Neural progenitor cell (in vitro differentiated cells): ENCODE measurements at regions not wholly inside any gene's neighbourhood (a gene's known extent, or its start where the extent isn't known, plus 50 kb on each side); places are given as distances from the start of the nearest gene placed in this dataset.

ENCODE experiments used
- DNase-seq: peaks from one replicate; pipeline ENCODE4 v3.0.0-alpha.2; 2016; ENCODE audit warnings: low spot score
- H2AFZ ChIP-seq: fragments of 200-600 bp; sonication (generic); replicated peaks from 2 replicates; pipeline ENCODE4 v1.6.1; 2016; ENCODE audit warnings: antibody characterized with exemption
- H3F3A ChIP-seq: fragments of 200-600 bp; sonication (generic); 2 replicates; pipeline ENCODE4 v1.6.1; 2016; ENCODE audit warnings: antibody characterized with exemption, low read depth
- H3K27ac ChIP-seq: fragments of 200-600 bp; sonication (generic); 2 replicates; pipeline ENCODE4 v1.5.1; 2016; ENCODE audit warnings: mild to moderate bottlenecking
- H3K27me3 ChIP-seq: fragments of 200-600 bp; sonication (generic); 2 replicates; pipeline ENCODE4 v1.6.1; 2016; ENCODE audit warnings: mild to moderate bottlenecking, moderate library complexity
- H3K36me3 ChIP-seq: fragments of 200-600 bp; sonication (generic); 2 replicates; pipeline ENCODE4 v1.5.1; 2016
- H3K4me1 ChIP-seq: fragments of 200-600 bp; sonication (generic); 2 replicates; pipeline ENCODE4 v1.6.1; 2016; ENCODE audit warnings: mixed run types
- H3K4me2 ChIP-seq: fragments of 200-600 bp; sonication (generic); 2 replicates; pipeline ENCODE4 v1.6.1; 2016
- H3K4me3 ChIP-seq: fragments of 200-600 bp; sonication (generic); 2 replicates; pipeline ENCODE4 v1.5.1; 2016
- H3K79me2 ChIP-seq: fragments of 200-600 bp; sonication (generic); 2 replicates; pipeline ENCODE4 v1.6.1; 2016; ENCODE audit warnings: low read depth
- H3K9ac ChIP-seq: fragments of 200-600 bp; sonication (generic); 2 replicates; pipeline ENCODE4 v1.6.1; 2016
- H3K9me3 ChIP-seq: fragments of 200-600 bp; sonication (generic); 2 replicates; pipeline ENCODE4 v1.5.1; 2016; ENCODE audit warnings: low read depth
- H4K20me1 ChIP-seq: fragments of 200-600 bp; sonication (generic); 2 replicates; pipeline ENCODE4 v1.6.1; 2016; ENCODE audit warnings: low read depth
- H3K27ac Mint-ChIP-seq: 3 replicates; pipeline ENCODE4 v1.8.0; 2021; ENCODE audit warnings: mixed read lengths
- H3K27me3 Mint-ChIP-seq: 2 replicates; pipeline ENCODE4 v1.8.0; 2022; ENCODE audit warnings: low read depth, mild to moderate bottlenecking, inconsistent platforms, moderate library complexity, mixed read lengths; ENCODE audit not compliant: insufficient read depth
- H3K36me3 Mint-ChIP-seq: 3 replicates; pipeline ENCODE4 v1.8.0; 2021; ENCODE audit warnings: mixed read lengths
- H3K4me1 Mint-ChIP-seq: 3 replicates; pipeline ENCODE4 v1.8.0; 2021; ENCODE audit warnings: mixed read lengths
- H3K4me3 Mint-ChIP-seq: 3 replicates; pipeline ENCODE4 v1.8.0; 2021; ENCODE audit warnings: mild to moderate bottlenecking, moderate library complexity, mixed read lengths
- H3K9me3 Mint-ChIP-seq: 3 replicates; pipeline ENCODE4 v1.8.0; 2020; ENCODE audit warnings: mixed read lengths
- EZH2 ChIP-seq: fragments of 200-600 bp; sonication (generic); IDR thresholded peaks from 2 replicates; pipeline ENCODE4 v1.6.1; 2017; ENCODE audit warnings: antibody characterized with exemption, mild to moderate bottlenecking, moderate library complexity
- EZH2phosphoT487 ChIP-seq: fragments of 200-600 bp; sonication (generic); IDR thresholded peaks from 2 replicates; pipeline ENCODE4 v1.6.1; 2017; ENCODE audit warnings: antibody characterized with exemption
- TF ChIP-seq, protein P1 (sequence below): fragments of 200-600 bp; sonication (generic); IDR thresholded peaks from 2 replicates; pipeline ENCODE4 v1.5.1; 2017; ENCODE audit warnings: antibody characterized with exemption, mild to moderate bottlenecking

DNA sequence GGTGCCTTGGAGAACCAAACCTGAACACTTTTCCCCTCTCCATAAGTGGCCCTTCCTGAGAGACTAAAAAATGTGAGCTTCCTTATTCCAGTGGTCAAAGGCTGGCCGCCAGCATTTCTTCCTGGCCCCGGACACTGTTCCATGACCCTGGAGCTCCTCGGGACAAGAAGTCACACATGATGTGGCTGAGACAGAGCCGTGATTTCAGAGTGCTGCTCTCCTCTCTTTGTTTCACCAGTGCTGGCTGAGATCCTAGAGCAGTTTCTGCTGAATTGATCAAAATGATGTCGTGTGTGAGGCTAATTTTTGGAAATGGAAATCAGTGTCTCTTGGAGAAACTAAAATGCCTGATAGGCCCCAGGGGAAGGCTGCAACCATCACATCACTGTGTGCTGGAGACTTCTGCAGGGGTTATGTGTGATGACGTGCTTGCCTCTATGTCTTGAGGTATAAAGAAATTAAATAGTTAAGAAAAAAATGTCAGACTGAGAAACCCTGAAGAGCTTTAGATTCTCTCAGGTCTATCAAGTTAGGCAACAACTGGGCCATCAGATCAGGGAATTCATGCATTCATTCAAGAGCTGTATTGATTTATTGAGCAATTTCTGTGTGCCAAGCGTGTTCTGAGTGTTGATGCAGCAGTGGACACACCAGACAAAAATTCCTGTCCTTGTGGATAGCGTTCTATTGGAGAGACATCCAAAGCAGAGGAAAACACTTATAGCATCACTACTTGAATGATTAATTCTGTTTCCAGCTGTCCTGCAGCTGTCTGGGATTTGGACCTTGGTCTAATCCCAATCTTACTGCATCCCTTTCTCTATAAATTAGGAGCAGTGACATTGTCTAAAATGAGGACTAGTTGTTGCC, 72.7 kb upstream of the CCN6 start:
- peaks cover 5% of the 10 kb centered on the region for H3K27me3 Mint-ChIP-seq
- H3K36me3 ChIP-seq = no peaks in the 10 kb centered on the region
- no peak overlapping the region for H3K4me3 Mint-ChIP-seq
- H3K4me3 ChIP-seq = no peak overlapping the region
- H3K9me3 ChIP-seq = no peaks in the 10 kb centered on the region
- H3K9ac ChIP-seq = no peak overlapping the region
- no peaks in the 10 kb centered on the region for H4K20me1 ChIP-seq
- no peaks in the 10 kb centered on the region for H3K27me3 ChIP-seq
- no peak for DNase-seq
- H3K27ac ChIP-seq = no peak overlapping the region
- H3F3A ChIP-seq = no peaks in the 10 kb centered on the region
- TF ChIP-seq EZH2 (no peak), EZH2phosphoT487 (no peak)
- TF ChIP-seq, protein P1, sequence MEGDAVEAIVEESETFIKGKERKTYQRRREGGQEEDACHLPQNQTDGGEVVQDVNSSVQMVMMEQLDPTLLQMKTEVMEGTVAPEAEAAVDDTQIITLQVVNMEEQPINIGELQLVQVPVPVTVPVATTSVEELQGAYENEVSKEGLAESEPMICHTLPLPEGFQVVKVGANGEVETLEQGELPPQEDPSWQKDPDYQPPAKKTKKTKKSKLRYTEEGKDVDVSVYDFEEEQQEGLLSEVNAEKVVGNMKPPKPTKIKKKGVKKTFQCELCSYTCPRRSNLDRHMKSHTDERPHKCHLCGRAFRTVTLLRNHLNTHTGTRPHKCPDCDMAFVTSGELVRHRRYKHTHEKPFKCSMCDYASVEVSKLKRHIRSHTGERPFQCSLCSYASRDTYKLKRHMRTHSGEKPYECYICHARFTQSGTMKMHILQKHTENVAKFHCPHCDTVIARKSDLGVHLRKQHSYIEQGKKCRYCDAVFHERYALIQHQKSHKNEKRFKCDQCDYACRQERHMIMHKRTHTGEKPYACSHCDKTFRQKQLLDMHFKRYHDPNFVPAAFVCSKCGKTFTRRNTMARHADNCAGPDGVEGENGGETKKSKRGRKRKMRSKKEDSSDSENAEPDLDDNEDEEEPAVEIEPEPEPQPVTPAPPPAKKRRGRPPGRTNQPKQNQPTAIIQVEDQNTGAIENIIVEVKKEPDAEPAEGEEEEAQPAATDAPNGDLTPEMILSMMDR = no peak
- no peaks in the 10 kb centered on the region for H3K9me3 Mint-ChIP-seq
- H3K4me1 ChIP-seq = no peaks in the 10 kb centered on the region
- peaks cover 12% of the 10 kb centered on the region for H3K4me1 Mint-ChIP-seq
- no peak overlapping the region for H2AFZ ChIP-seq
- no peaks in the 10 kb centered on the region for H3K79me2 ChIP-seq
- H3K36me3 Mint-ChIP-seq = no peaks in the 10 kb centered on the region
- no peak overlapping the region for H3K27ac Mint-ChIP-seq
- no peak overlapping the region for H3K4me2 ChIP-seq

DNA sequence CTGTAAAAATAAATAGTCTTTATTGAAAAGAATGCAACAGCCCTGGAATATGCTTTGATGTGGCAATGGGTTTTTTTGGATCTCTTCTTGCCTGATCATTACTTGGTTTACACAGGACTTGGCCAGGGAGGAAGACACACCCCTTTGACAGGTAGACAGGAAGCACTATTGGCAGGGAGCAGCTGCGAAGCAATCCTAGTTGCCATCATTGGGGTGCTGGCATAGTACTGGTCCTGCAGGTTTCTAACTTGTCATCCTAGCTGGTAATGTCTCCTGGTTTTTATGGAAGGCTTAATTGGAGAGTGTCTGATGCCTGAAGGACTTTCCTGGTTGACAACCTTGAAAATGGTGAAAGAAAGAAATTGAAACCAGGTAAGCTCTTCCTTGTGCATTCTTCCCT, 71.2 kb upstream of the CCN6 start:
- Mint-ChIP-seq H3K4me3 (no peak overlapping the region), H3K27me3 (peaks cover 2% of the 10 kb centered on the region), H3K36me3 (no peaks in the 10 kb centered on the region), H3K9me3 (no peaks in the 10 kb centered on the region), H3K27ac (no peak overlapping the region), H3K4me1 (peaks cover 12% of the 10 kb centered on the region)
- H2AFZ ChIP-seq = no peak overlapping the region
- no peaks in the 10 kb centered on the region for H3K4me1 ChIP-seq
- H3K27ac ChIP-seq = no peak overlapping the region
- no peaks in the 10 kb centered on the region for H3F3A ChIP-seq
- no peaks in the 10 kb centered on the region for H3K79me2 ChIP-seq
- TF ChIP-seq, protein P1 = no peak
- TF ChIP-seq EZH2 = no peak
- no peak for TF ChIP-seq EZH2phosphoT487
- no peaks in the 10 kb centered on the region for H4K20me1 ChIP-seq
- H3K4me3 ChIP-seq = no peak overlapping the region
- no peak overlapping the region for H3K9ac ChIP-seq
- no peaks in the 10 kb centered on the region for H3K9me3 ChIP-seq
- DNase-seq = no peak
- no peaks in the 10 kb centered on the region for H3K36me3 ChIP-seq
- no peaks in the 10 kb centered on the region for H3K27me3 ChIP-seq
- no peak overlapping the region for H3K4me2 ChIP-seq

DNA sequence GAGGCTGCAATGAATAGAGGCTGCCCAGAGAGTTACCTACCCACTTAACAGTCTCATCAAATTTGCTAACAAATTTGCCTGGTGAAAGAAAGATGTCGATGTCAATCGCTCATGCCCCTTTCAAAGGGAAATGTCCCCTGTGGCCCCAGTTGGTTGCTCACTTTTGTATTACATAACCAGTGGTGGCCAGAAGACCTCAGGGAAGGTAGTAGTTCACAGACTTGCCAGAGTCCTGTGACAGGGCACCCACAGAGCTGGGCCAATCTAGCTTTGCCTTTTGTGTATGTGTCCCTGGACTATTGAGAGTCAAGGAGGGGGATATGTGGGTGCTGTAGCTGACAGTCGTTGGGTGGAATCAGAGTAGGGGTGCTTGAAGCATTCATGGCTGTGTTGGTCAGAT, 70.7 kb upstream of the CCN6 start:
- no peak overlapping the region for H2AFZ ChIP-seq
- H3K4me1 Mint-ChIP-seq = peaks cover 12% of the 10 kb centered on the region
- H3K4me3 Mint-ChIP-seq = no peak overlapping the region
- no peaks in the 10 kb centered on the region for H3K36me3 ChIP-seq
- no peak overlapping the region for H3K27ac ChIP-seq
- no peak overlapping the region for H3K27ac Mint-ChIP-seq
- H3K79me2 ChIP-seq = no peaks in the 10 kb centered on the region
- H3K9me3 Mint-ChIP-seq = no peaks in the 10 kb centered on the region
- no peak overlapping the region for H3K9ac ChIP-seq
- no peaks in the 10 kb centered on the region for H4K20me1 ChIP-seq
- H3K4me3 ChIP-seq = no peak overlapping the region
- H3K36me3 Mint-ChIP-seq = no peaks in the 10 kb centered on the region
- no peak for DNase-seq
- no peaks in the 10 kb centered on the region for H3K4me1 ChIP-seq
- H3F3A ChIP-seq = no peaks in the 10 kb centered on the region
- no peaks in the 10 kb centered on the region for H3K9me3 ChIP-seq
- peaks cover 2% of the 10 kb centered on the region for H3K27me3 Mint-ChIP-seq
- no peak overlapping the region for H3K4me2 ChIP-seq
- TF ChIP-seq EZH2 = no peak
- TF ChIP-seq EZH2phosphoT487 = no peak
- TF ChIP-seq, protein P1 = no peak
- no peaks in the 10 kb centered on the region for H3K27me3 ChIP-seq
